Prostate gland (tissue), 2 donors: ENCODE measurements at regions not wholly inside any gene's neighbourhood (a gene's known extent, or its start where the extent isn't known, plus 50 kb on each side); places are given as distances from the start of the nearest gene placed in this dataset.

Experiments
- DNase-seq: peaks from one replicate; pipeline ENCODE4 v3.0.0-alpha.2; 2019; ENCODE audit warnings: low spot score
- H3K27ac ChIP-seq, 2 donors: fragments of 200-600 bp; sonication (generic); 2 replicates each; pipeline ENCODE4 v1.5.1; 2017 to 2019
- H3K27me3 ChIP-seq: fragments of 200-600 bp; sonication (generic); replicated peaks from 2 replicates; pipeline ENCODE4 v1.5.1; 2019; ENCODE audit not compliant: insufficient read depth
- H3K36me3 ChIP-seq, 2 donors: fragments of 200-600 bp; sonication (generic); 1 replicate in 1 of 2; 2 replicates in 1 of 2; pipeline versions ENCODE4 v1.5.1 to v1.8.1; 2017 to 2019
- H3K4me1 ChIP-seq: fragments of 200-600 bp; sonication (generic); replicated peaks from 2 replicates; pipeline ENCODE4 v1.5.1; 2019
- H3K4me3 ChIP-seq, 2 donors: fragments of 200-600 bp; sonication (generic); 2 replicates each; pipeline ENCODE4 v1.5.1; 2017 to 2019
- H3K9me3 ChIP-seq: fragments of 200-600 bp; sonication (generic); 2 replicates; pipeline ENCODE4 v1.5.1; 2017
- CTCF ChIP-seq, 4 experiments: fragments of 200-600 bp in 2 of 4; fragments of 450-650 bp in 2 of 4; sonication (generic) in 2 of 4; IDR thresholded peaks; 1 replicate in 3 of 4; 2 replicates in 1 of 4; pipeline ENCODE4 v1.5.1; 2016 to 2019; ENCODE audit warnings: antibody characterized with exemption in 4 of 4, mild to moderate bottlenecking in 2 of 4, moderate library complexity in 2 of 4
- POLR2A ChIP-seq: fragments of 450-650 bp; IDR thresholded peaks from one replicate; pipeline ENCODE4 v1.6.1; 2016; ENCODE audit warnings: antibody characterized with exemption, mild to moderate bottlenecking
- POLR2AphosphoS5 ChIP-seq: sonication (generic); formaldehyde crosslinking; IDR thresholded peaks from one replicate; pipeline ENCODE4 v1.6.1; 2017; ENCODE audit warnings: antibody characterized with exemption
- WGBS: methylation state at CpG from one replicate; pipeline ENCODE4 v1.1.5; 2018; 5-methylcytosine and 5-hydroxymethylcytosine counted together
- intact Hi-C: fragments of 100-400 bp; cut with DNase I; formaldehyde crosslinking; loops from one replicate; pipeline ENCODE4 v1.14.2; 2022

GRCh38 chr5:125153231-125153630 is 406.8 kb upstream of the ZNF608 start:
- Histone ChIP-seq H3K27ac (no peak overlapping the region), H3K36me3 (no peaks in the 10 kb centered on the region), H3K4me3 (no peak overlapping the region), H3K9me3 (no peaks in the 10 kb centered on the region), H3K27me3 (no peaks in the 10 kb centered on the region), H3K4me1 (no peaks in the 10 kb centered on the region)
- TF ChIP-seq CTCF (IDR thresholded peaks at IDR 0.05) = no peak
- TF ChIP-seq POLR2AphosphoS5 = no peak
- no peak for TF ChIP-seq POLR2A
- intact Hi-C loops = no loop called here
- no peak for DNase-seq
- WGBS = 52% methylated on average over 6 of the region's 6 CpGs

DNA sequence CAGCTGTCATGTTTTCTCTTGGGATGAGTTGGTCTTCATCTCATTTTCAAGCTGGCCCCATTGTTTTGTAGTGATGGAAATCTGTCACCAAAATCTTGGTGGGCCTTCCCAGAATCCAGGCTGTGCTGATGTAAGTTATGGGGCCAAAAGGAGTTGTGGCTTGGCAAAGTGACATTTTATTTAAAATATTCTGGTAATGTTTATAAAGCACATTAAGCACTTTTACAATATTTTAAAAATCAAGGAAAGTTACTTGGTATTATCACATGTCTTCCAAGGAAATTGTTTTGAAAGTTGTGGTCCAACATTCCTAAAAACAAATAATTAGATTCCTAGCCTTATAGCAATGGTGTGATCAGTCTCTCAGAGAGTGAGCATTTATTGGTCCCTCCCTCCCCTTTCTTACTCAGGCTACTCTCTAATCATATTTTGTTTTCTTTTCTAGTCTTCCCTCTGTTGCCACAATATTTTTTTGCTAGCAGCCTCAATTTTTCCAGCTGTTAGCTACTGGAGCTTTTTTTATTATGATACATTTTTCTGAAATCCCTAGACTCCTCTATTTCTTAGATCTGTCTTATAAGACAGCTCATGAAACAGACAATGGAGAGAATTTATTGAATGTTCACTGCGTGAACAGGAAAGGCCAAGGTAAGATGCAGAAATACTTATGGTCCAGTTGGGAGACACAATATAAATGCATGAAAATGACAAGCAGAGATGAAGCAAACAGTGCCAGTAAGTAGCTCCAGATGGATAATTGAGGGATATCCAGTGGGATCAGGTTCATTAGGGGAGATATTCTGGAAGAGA is 408.1 kb upstream of the ZNF608 start:
- no peak overlapping the region for H3K4me3 ChIP-seq
- H3K9me3 ChIP-seq = no peaks in the 10 kb centered on the region
- intact Hi-C loops = no loop called here
- no peak overlapping the region for H3K27ac ChIP-seq
- DNase-seq = no peak
- TF ChIP-seq POLR2AphosphoS5 (no peak), CTCF (IDR thresholded peaks at IDR 0.05) (no peak), POLR2A (no peak)
- no peaks in the 10 kb centered on the region for H3K27me3 ChIP-seq
- no peaks in the 10 kb centered on the region for H3K4me1 ChIP-seq
- WGBS = 93% methylated on average over 1 of the region's 1 CpG
- H3K36me3 ChIP-seq = no peaks in the 10 kb centered on the region

- no peak for TF ChIP-seq CTCF (IDR thresholded peaks at IDR 0.05)
- TF ChIP-seq POLR2A = no peak
- no peak for TF ChIP-seq POLR2AphosphoS5
- DNase-seq = no peak
These were observed 414.5 kb upstream of the ZNF608 start for GRCh38 chr5:125160787-125161502.

DNA sequence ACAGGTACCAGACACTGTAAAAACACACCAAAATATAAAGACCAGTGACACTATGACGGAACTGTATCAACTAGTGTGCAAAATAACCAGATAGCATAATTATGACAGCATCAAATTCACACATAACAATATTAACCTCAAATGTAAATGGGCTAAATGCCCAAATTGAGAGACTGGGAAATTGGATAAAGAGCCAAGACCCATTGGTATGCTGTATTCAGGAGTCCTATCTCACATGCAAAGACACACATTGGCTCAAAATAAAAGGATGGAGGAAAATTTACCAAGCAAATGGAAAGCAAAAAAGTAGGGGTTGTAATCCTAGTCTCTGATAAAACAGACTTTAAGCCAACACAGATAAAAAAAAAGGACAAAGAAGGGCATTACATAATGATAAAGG is 416.3 kb upstream of the ZNF608 start:
- Histone ChIP-seq H3K36me3 (no peaks in the 10 kb centered on the region), H3K9me3 (no peaks in the 10 kb centered on the region), H3K4me3 (no peak overlapping the region), H3K27me3 (no peaks in the 10 kb centered on the region), H3K4me1 (no peaks in the 10 kb centered on the region), H3K27ac (no peak overlapping the region)
- DNase-seq = no peak
- no peak for TF ChIP-seq POLR2A
- TF ChIP-seq POLR2AphosphoS5 = no peak
- 100% methylated on average over 1 of the region's 1 CpG for WGBS
- intact Hi-C loops = no loop called here

More at GRCh38 chr5:125160787-125161502, 414.5 kb upstream of the ZNF608 start:
- Histone ChIP-seq H3K4me3 (no peak overlapping the region), H3K27ac (no peak overlapping the region), H3K36me3 (no peaks in the 10 kb centered on the region), H3K9me3 (no peaks in the 10 kb centered on the region), H3K27me3 (no peaks in the 10 kb centered on the region), H3K4me1 (no peaks in the 10 kb centered on the region)
- 78% methylated on average over 9 of the region's 10 CpGs for WGBS
- intact Hi-C loops = no loop called here

DNA sequence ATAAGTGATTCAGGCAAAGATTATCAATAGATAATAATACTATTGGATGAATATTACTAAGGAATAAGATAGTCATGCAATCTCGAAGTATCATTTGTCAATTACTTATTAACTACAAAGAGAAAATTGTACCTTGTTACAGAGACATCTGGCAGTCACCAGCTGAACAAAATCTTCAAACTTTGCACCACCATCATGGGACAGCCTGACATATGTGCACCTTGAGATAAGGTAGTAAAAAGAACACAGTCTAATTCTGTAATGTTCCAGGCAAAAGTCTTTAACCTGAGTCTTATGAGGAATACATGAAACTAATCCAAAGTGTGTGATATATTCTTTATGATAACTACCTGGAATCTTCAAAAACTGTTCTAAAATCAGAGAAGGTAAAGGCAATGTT is 423.0 kb upstream of the ZNF608 start:
- no peaks in the 10 kb centered on the region for H3K4me1 ChIP-seq
- TF ChIP-seq CTCF (IDR thresholded peaks at IDR 0.05) (no peak), POLR2A (no peak), POLR2AphosphoS5 (no peak)
- H3K27ac ChIP-seq = no peak overlapping the region
- H3K36me3 ChIP-seq = no peaks in the 10 kb centered on the region
- no peak for DNase-seq
- 95% methylated on average over 1 of the region's 1 CpG for WGBS
- H3K27me3 ChIP-seq = no peaks in the 10 kb centered on the region
- H3K9me3 ChIP-seq = no peaks in the 10 kb centered on the region
- H3K4me3 ChIP-seq = no peak overlapping the region
- intact Hi-C loops = no loop called here
